WERI-Rb-1 (cell line): ENCODE measurements at regions not wholly inside any gene's neighbourhood (a gene's known extent, or its start where the extent isn't known, plus 50 kb on each side); places are given as distances from the start of the nearest gene placed in this dataset.

Experiments used
- DNase-seq: peaks from one replicate; pipeline ENCODE4 v3.0.0-alpha.2; 2020
- H3K27ac ChIP-seq: fragments of 250-450 bp; sonication (Bioruptor Pico); 2 replicates; pipeline ENCODE4 v1.5.1; 2020; ENCODE audit warnings: mild to moderate bottlenecking, moderate library complexity
- H3K27me3 ChIP-seq: fragments of 250-450 bp; sonication (Bioruptor Pico); 2 replicates; pipeline ENCODE4 v1.5.1; 2021; ENCODE audit warnings: mild to moderate bottlenecking, low read depth, moderate library complexity; ENCODE audit not compliant: insufficient read depth, severe bottlenecking
- H3K36me3 ChIP-seq: fragments of 250-450 bp; sonication (Bioruptor Pico); 2 replicates; pipeline ENCODE4 v1.5.1; 2020; ENCODE audit warnings: mild to moderate bottlenecking, moderate library complexity
- H3K4me3 ChIP-seq: 2 replicates; pipeline ENCODE4 v1.5.1; 2011; ENCODE audit warnings: low read depth, mild to moderate bottlenecking, control low read depth, low read length
- H3K9me3 ChIP-seq: fragments of 250-450 bp; sonication (Bioruptor Pico); 2 replicates; pipeline ENCODE4 v1.5.1; 2021; ENCODE audit warnings: mild to moderate bottlenecking, moderate library complexity; ENCODE audit not compliant: severe bottlenecking
- TF ChIP-seq, protein P1 (sequence below): IDR thresholded peaks from 2 replicates; pipeline ENCODE4 v1.5.1; 2011; ENCODE audit warnings: low read depth, mild to moderate bottlenecking, control low read depth, inconsistent platforms, low read length

DNA sequence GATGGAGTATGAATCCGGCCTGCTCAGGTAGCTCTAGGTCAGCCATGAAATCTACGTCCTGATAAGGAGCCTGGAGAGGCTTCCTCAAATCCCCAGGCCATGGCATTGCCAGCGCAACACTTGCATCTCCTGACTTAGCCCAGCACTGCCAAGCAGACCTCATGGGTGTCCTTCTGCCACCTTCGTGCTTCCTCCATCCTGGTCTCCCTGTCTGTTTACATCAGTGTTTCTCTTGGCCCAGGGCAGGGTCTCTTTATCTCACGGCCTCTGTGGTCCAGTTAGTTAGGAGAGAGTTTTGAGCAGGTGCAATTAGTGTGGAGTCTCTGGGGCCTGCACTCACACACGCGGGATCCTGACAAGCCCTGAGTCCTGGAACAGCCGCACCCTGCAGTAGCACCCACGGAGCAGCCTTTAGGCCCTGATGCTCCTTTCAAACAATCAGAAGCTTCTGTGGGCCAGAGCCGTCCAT, 193.1 kb upstream of the ARL4C start:
- TF ChIP-seq, protein P1, sequence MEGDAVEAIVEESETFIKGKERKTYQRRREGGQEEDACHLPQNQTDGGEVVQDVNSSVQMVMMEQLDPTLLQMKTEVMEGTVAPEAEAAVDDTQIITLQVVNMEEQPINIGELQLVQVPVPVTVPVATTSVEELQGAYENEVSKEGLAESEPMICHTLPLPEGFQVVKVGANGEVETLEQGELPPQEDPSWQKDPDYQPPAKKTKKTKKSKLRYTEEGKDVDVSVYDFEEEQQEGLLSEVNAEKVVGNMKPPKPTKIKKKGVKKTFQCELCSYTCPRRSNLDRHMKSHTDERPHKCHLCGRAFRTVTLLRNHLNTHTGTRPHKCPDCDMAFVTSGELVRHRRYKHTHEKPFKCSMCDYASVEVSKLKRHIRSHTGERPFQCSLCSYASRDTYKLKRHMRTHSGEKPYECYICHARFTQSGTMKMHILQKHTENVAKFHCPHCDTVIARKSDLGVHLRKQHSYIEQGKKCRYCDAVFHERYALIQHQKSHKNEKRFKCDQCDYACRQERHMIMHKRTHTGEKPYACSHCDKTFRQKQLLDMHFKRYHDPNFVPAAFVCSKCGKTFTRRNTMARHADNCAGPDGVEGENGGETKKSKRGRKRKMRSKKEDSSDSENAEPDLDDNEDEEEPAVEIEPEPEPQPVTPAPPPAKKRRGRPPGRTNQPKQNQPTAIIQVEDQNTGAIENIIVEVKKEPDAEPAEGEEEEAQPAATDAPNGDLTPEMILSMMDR, result no peak
- Histone ChIP-seq H3K36me3 (no peaks in the 10 kb centered on the region), H3K27ac (peak overlapping the region; percentile 76), H3K27me3 (no peaks in the 10 kb centered on the region), H3K9me3 (peaks cover 4% of the 10 kb centered on the region), H3K4me3 (no peak overlapping the region)
- DNase-seq, result no peak

DNA sequence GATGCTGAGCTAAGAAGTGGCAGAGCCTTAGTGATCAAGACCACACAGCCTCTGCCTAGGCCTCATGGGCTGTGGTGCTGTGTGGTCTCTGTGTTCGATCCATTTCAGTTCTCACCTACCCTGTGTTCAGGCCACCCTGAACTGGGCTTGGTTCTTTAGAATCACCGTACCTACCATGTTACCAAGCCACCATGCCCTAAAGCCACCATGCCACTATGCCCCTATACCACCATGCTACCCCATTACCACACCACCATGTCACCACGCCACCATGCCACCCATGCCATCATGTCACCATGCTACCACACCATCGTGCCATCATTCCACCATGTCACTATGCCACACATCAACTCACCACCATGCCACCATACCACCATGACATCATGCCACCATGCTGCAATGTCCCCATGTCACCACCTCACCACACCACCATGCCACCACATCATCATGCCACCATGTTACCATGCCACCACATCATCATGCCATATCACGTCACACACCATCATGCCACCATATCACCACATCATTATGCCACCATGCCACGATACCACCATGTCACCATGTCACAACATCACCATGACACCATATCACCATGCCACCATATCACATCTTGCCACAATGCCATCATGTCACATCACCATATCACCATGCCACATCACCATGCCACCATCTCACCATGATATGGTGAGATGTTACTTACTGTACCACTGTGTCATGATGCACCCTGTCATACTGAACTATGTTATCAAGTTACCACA, 191.0 kb upstream of the ARL4C start:
- TF ChIP-seq, protein P1, result no peak
- Histone ChIP-seq H3K9me3 (no peaks in the 10 kb centered on the region), H3K36me3 (no peaks in the 10 kb centered on the region), H3K4me3 (no peak overlapping the region), H3K27ac (no peak overlapping the region), H3K27me3 (no peaks in the 10 kb centered on the region)
- no peak for DNase-seq

DNA sequence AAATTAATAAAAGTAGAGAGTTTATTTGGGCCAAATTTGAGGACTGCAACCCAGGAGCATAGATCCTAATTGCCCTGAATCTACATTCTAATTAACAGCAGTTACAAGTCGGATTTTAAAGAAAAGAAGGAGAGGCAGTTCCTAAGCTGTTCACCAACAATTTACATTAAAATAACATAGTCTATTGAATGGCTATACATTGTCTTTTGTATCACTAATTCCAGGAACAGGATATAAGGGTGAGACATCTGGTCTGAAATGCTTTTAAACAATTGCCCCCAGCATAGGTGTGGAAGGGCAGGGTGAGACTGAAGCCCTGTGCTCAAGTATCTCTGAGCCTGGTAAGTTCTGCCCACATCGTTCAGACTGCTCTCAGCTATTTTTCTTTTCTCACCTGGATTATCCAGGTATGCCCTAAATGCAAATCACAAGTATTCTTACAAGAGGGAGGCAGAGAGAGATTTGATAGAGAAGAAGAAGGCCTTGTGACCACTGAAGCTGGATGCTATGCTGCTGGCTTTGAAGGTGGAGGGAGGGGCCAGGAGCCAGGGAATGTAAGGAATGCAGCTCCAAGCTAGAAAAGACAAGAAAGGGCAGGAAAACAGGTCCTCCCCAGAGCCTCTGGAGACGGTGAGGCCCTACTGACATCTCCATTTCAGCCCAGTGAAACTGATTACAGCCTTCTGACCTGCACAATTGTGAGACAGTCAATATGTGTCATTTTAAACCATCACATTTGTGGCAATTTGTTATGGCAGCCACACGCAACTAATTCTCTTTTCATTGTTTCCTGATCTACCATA, 189.4 kb upstream of the ARL4C start:
- no peak for DNase-seq
- no peaks in the 10 kb centered on the region for H3K36me3 ChIP-seq
- H3K4me3 ChIP-seq, result no peak overlapping the region
- no peak overlapping the region for H3K27ac ChIP-seq
- H3K27me3 ChIP-seq, result no peaks in the 10 kb centered on the region
- H3K9me3 ChIP-seq, result no peaks in the 10 kb centered on the region
- TF ChIP-seq, protein P1, result no peak

DNA sequence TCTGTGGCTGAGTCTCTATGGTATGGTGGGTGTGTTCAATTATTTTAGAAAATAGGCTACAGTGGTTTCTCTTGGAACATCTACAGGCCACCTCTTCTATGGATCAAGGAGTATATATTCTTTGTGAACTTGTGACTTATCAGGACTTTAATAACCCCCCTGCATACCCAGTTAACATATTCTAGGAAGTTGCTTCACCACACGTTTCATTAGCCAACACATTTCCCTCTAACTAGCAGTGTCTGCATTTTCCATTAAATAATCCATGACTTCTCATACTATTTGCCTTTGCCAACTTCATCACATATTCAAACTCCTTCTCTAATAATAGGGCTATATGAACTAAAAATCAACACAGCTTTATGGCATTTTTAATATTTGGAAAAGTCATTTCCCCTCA, 187.6 kb upstream of the ARL4C start:
- TF ChIP-seq, protein P1, result no peak

DNA sequence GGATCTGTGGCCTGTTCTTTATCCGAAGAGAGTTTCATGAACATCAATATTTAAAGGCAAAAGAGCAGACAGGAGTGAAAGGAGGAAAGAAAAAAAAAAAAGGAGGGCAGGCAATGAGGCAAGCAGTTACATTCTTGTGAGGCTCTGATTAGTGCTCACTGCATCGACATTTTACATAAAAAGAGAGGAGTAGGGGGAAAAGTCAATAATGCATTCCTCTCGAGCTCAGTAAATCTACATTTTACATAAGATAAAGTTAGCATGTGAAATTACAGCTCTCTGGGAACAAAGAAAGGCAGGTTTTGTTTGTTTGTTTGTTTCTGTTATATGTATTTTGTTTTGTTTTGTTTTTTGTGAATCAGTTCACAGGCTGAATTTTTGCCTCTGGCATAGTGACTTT, 187.1 kb upstream of the ARL4C start:
- no peaks in the 10 kb centered on the region for H3K27me3 ChIP-seq
- TF ChIP-seq, protein P1, result no peak
- H3K36me3 ChIP-seq, result no peaks in the 10 kb centered on the region
- no peak overlapping the region for H3K4me3 ChIP-seq
- H3K27ac ChIP-seq, result no peak overlapping the region
- DNase-seq, result no peak
- no peaks in the 10 kb centered on the region for H3K9me3 ChIP-seq

More for the DNA sequence above, 187.6 kb upstream of the ARL4C start:
- Histone ChIP-seq H3K27ac (no peak overlapping the region), H3K36me3 (no peaks in the 10 kb centered on the region), H3K9me3 (no peaks in the 10 kb centered on the region), H3K4me3 (no peak overlapping the region), H3K27me3 (no peaks in the 10 kb centered on the region)
- DNase-seq, result no peak
